Calu3 (cell line): ENCODE measurements at regions not wholly inside any gene's neighbourhood (a gene's known extent, or its start where the extent isn't known, plus 50 kb on each side); places are given as distances from the start of the nearest gene placed in this dataset.

Source experiments
- BruUV-seq: library from RNA; stranded (reverse); fragments of 400-500 nt; replicated peaks from 2 replicates; lab custom pipeline; 2021; lab: Mats Ljungman, UMichigan
- CTCF ChIA-PET: fragments of 300-600 bp; sonication (Branson Sonifier 250); formaldehyde crosslinking; loops from one replicate; lab custom pipeline; 2022; ENCODE audit warnings: antibody characterized with exemption; lab: Charles Lee
- DNase-seq: peaks from one replicate; pipeline ENCODE4 v3.0.0; 2022
- H3K27ac Mint-ChIP-seq: one replicate; pipeline ENCODE4 v1.8.0; 2022; ENCODE audit warnings: mixed read lengths; ENCODE audit not compliant: unreplicated experiment
- H3K27me3 Mint-ChIP-seq: one replicate; pipeline ENCODE4 v1.8.0; 2022; ENCODE audit warnings: mixed read lengths; ENCODE audit not compliant: unreplicated experiment
- H3K36me3 Mint-ChIP-seq: one replicate; pipeline ENCODE4 v1.8.0; 2022; ENCODE audit warnings: mild to moderate bottlenecking, moderate library complexity, mixed read lengths; ENCODE audit not compliant: insufficient read depth, unreplicated experiment
- H3K4me1 Mint-ChIP-seq: one replicate; pipeline ENCODE4 v1.8.0; 2022; ENCODE audit warnings: mild to moderate bottlenecking, low read depth, mixed read lengths; ENCODE audit not compliant: unreplicated experiment
- H3K4me3 Mint-ChIP-seq: one replicate; pipeline ENCODE4 v1.8.0; 2022; ENCODE audit warnings: mild to moderate bottlenecking, low read depth, moderate library complexity, mixed read lengths; ENCODE audit not compliant: unreplicated experiment
- H3K9me3 Mint-ChIP-seq: one replicate; pipeline ENCODE4 v1.8.0; 2022; ENCODE audit warnings: low read depth, mixed read lengths; ENCODE audit not compliant: unreplicated experiment
- intact Hi-C: fragments of 100-400 bp; cut with micrococcal nuclease; formaldehyde crosslinking; loops from one replicate; pipeline ENCODE4 v1.10.0; 2022; ENCODE audit not compliant: unreplicated experiment
- TF ChIP-seq, protein P1 (sequence below): fragments of 200-600 bp; IDR thresholded peaks from one replicate; pipeline ENCODE4 v1.8.0; 2022; ENCODE audit warnings: antibody characterized with exemption; ENCODE audit not compliant: unreplicated experiment

DNA sequence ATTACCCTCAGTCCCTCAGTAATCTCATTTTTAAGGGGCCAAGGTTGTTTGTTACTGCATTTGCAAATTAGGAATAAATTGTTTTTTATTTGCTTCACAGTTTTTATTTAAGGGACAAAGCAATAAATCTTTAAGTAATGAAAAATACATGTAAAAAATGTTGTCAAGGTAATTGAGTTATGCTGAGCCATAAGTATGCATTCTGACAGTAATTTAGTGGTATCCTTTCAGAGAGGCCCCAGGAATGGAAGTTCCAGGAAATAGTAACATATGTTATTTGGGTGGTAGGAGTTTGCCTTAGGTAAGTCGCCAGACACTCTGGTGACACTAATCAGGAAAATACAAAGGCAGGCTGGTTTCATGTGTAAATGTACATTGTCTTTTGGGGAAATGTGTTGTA is 1787.9 kb upstream of the WWC1 start:
- Mint-ChIP-seq H3K4me1 (peaks cover 11% of the 10 kb centered on the region), H3K9me3 (peaks cover 10% of the 10 kb centered on the region), H3K27ac (no peak overlapping the region), H3K4me3 (no peak overlapping the region), H3K27me3 (no peaks in the 10 kb centered on the region), H3K36me3 (no peaks in the 10 kb centered on the region)
- TF ChIP-seq, protein P1, sequence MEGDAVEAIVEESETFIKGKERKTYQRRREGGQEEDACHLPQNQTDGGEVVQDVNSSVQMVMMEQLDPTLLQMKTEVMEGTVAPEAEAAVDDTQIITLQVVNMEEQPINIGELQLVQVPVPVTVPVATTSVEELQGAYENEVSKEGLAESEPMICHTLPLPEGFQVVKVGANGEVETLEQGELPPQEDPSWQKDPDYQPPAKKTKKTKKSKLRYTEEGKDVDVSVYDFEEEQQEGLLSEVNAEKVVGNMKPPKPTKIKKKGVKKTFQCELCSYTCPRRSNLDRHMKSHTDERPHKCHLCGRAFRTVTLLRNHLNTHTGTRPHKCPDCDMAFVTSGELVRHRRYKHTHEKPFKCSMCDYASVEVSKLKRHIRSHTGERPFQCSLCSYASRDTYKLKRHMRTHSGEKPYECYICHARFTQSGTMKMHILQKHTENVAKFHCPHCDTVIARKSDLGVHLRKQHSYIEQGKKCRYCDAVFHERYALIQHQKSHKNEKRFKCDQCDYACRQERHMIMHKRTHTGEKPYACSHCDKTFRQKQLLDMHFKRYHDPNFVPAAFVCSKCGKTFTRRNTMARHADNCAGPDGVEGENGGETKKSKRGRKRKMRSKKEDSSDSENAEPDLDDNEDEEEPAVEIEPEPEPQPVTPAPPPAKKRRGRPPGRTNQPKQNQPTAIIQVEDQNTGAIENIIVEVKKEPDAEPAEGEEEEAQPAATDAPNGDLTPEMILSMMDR = no peak
- no peak for DNase-seq
- intact Hi-C loops = loop anchor here (10.0 kb wide), 1 partner anchor 541 kb away; no protein-coding TSS in a partner anchor
- BruUV-seq = no TSS peak
- CTCF ChIA-PET = no interaction called here

DNA sequence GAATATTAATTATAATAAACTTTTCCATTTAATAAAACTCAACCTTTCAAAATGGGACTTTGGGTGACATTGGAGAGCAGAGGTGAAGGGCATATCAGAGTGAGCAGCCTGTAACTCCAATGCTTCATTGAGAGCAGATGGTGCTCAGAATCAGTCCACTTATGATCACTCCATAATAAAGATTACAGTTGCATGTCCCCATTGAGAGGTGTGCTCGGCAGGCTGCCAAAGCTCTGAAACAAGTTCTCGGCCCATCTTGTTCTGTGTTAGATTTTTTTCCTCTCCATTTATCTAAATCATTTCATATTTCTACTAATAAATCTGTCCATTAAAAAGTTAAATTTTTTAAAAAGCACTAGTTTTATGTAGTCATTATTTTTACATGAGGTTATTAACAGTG is 1786.4 kb upstream of the WWC1 start:
- BruUV-seq = no TSS peak
- Mint-ChIP-seq H3K27me3 (no peaks in the 10 kb centered on the region), H3K9me3 (peaks cover 10% of the 10 kb centered on the region), H3K4me1 (peaks cover 4% of the 10 kb centered on the region), H3K4me3 (no peak overlapping the region), H3K36me3 (no peaks in the 10 kb centered on the region), H3K27ac (no peak overlapping the region)
- DNase-seq = no peak
- CTCF ChIA-PET = interaction anchor here (0.6 kb wide), 1 partner anchor 561 kb away, joined by 4 read pairs; no protein-coding TSS in a partner anchor
- TF ChIP-seq, protein P1 = no peak
- intact Hi-C loops = loop anchor here (10.0 kb wide), 1 partner anchor 540 kb away; no protein-coding TSS in a partner anchor

DNA sequence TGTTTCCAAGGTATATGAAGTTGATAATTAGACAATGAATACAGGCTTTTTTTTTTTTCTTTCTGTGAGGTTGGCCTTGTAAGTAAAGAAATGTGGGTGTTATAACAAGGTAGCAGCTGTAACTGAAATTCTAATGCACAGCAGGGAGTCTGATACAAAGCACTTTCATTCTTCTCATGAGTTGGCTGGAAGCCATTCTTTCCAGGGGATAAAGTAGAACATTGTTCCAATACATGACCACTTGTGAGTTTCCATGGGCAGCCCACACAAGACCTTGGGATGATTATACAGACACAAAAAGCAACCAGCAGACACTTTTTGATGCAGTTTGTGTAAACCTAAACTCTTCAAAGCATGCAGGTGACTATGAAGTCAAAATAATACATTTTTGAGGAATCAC is 1785.9 kb upstream of the WWC1 start:
- intact Hi-C loops = loop anchor here (10.0 kb wide), 1 partner anchor 539 kb away; no protein-coding TSS in a partner anchor
- H3K4me3 Mint-ChIP-seq = no peak overlapping the region
- H3K9me3 Mint-ChIP-seq = peaks cover 8% of the 10 kb centered on the region
- H3K27me3 Mint-ChIP-seq = no peaks in the 10 kb centered on the region
- TF ChIP-seq, protein P1 = no peak
- no TSS peak for BruUV-seq
- no peak for DNase-seq
- H3K36me3 Mint-ChIP-seq = no peaks in the 10 kb centered on the region
- H3K27ac Mint-ChIP-seq = no peak overlapping the region
- no peaks in the 10 kb centered on the region for H3K4me1 Mint-ChIP-seq
- CTCF ChIA-PET = interaction anchor here (0.6 kb wide), 1 partner anchor 560 kb away, joined by 4 read pairs; no protein-coding TSS in a partner anchor

DNA sequence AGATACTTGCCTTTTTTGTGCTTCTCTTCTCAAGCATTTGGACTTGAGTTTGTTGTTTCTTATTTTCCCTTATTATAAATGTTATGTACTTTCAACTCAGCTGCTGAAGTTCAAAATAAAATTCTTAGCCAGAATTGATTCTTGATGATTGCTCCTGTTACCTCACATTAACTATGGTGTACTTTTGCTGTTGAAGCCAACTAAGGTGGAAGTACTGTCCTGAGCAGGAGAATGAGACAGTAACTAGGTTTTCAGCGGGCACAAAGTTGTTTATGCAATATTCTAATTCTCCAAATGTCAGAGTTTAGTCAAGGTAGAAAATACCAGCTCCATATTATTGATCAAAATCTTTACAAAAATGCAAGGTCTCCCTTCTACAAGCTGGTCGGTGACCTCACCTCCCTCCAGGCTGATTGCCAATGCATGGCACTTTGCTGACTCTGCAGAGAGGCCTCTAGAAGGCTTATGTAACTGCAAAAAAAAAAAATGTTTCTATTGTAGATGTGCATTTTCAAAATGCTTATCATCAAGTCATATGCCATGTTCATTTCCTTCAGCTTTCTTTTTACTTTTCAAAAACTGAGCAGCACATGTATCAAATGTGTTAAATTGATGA is 1783.5 kb upstream of the WWC1 start:
- no peaks in the 10 kb centered on the region for H3K36me3 Mint-ChIP-seq
- CTCF ChIA-PET = no interaction called here
- no peaks in the 10 kb centered on the region for H3K4me1 Mint-ChIP-seq
- DNase-seq = no peak
- peaks cover 5% of the 10 kb centered on the region for H3K9me3 Mint-ChIP-seq
- no peaks in the 10 kb centered on the region for H3K27me3 Mint-ChIP-seq
- intact Hi-C loops = loop anchor here (10.0 kb wide), 1 partner anchor 537 kb away; no protein-coding TSS in a partner anchor
- no peak overlapping the region for H3K4me3 Mint-ChIP-seq
- no peak overlapping the region for H3K27ac Mint-ChIP-seq
- no TSS peak for BruUV-seq
- TF ChIP-seq, protein P1 = no peak
